ENCODE measurements at regions not wholly inside any gene's neighbourhood (a gene's known extent, or its start where the extent isn't known, plus 50 kb on each side); places are given as distances from the start of the nearest gene placed in this dataset.

- TF ChIP-seq CTCF (IDR thresholded peaks at IDR 0.05) (no peak), EP300 (IDR thresholded peaks at IDR 0.05) (no peak)
Measured at GRCh38 chr21:35573472-35574374, 486.6 kb downstream of the SETD4 start.

Measured in upper lobe of left lung (tissue), 4 donors.